GM18502 (cell line): ENCODE measurements at regions not wholly inside any gene's neighbourhood (a gene's known extent, or its start where the extent isn't known, plus 50 kb on each side); places are given as distances from the start of the nearest gene placed in this dataset.

ENCODE experiments used
- ATAC-seq: cut with Tn5 transposase; IDR thresholded peaks from one replicate; pipeline ENCODE4 v1.9.1; 2021; ENCODE audit warnings: mild to moderate bottlenecking; ENCODE audit not compliant: unreplicated experiment, poor library complexity

- no peak for ATAC-seq
Measured at GRCh38 chr11:121714351-121714750, 261.6 kb upstream of the SORL1-AS1 start.

GRCh38 chr11:121711939-121712338, 259.2 kb upstream of the SORL1-AS1 start:
- ATAC-seq = no peak

GRCh38 chr11:121711236-121711635, 258.5 kb upstream of the SORL1-AS1 start:
- ATAC-seq = no peak

GRCh38 chr11:121706884-121707420, 254.2 kb upstream of the SORL1-AS1 start:
- no peak for ATAC-seq

GRCh38 chr11:121703201-121703600, 250.4 kb upstream of the SORL1-AS1 start:
- ATAC-seq = no peak

GRCh38 chr11:121700968-121701367, 248.2 kb upstream of the SORL1-AS1 start:
- no peak for ATAC-seq

- ATAC-seq = no peak
Measured at GRCh38 chr11:121699801-121700200, 247.0 kb upstream of the SORL1-AS1 start.

- ATAC-seq = no peak
Measured at GRCh38 chr11:121696931-121697670, 244.3 kb upstream of the SORL1-AS1 start.

- no peak for ATAC-seq
Measured at GRCh38 chr11:121696177-121696871, 243.6 kb upstream of the SORL1-AS1 start.

GRCh38 chr11:121692236-121692635, 239.5 kb upstream of the SORL1-AS1 start:
- no peak for ATAC-seq

GRCh38 chr11:121688860-121689614, 236.3 kb upstream of the SORL1-AS1 start:
- no peak for ATAC-seq

- ATAC-seq = no peak
Measured at GRCh38 chr11:121688055-121688491, 235.3 kb upstream of the SORL1-AS1 start.

GRCh38 chr11:121683791-121684190, 231.0 kb upstream of the SORL1-AS1 start:
- no peak for ATAC-seq
